ENCODE measurements at regions not wholly inside any gene's neighbourhood (a gene's known extent, or its start where the extent isn't known, plus 50 kb on each side); places are given as distances from the start of the nearest gene placed in this dataset.
"Not testable (repeated sequence)": the region's sequence is repeated elsewhere in the genome, so short reads cannot be mapped to it uniquely, and the experiment has no call there.

- TF ChIP-seq HMGXB4 (CRISPR knock-in tag; IDR thresholded peaks at IDR 0.05; ENCODE audit: borderline replicate concordance) (no peak), FOSL2 (IDR thresholded peaks at IDR 0.05) (no peak), FOSL2 (CRISPR knock-in tag; IDR thresholded peaks at IDR 0.05) (no peak), ZC3H11A (IDR thresholded peaks at IDR 0.05) (no peak), HOXB5 (CRISPR knock-in tag; IDR thresholded peaks at IDR 0.05) (no peak), ZFP36 (IDR thresholded peaks at IDR 0.05; ENCODE audit: borderline replicate concordance, partially characterized antibody) (no peak), RAD21 (conservative IDR thresholded peaks at IDR 0.05 in 1 of 2, IDR thresholded peaks at IDR 0.05 in 1 of 2) (no peak), MAFK (IDR thresholded peaks at IDR 0.05; ENCODE audit: partially characterized antibody) (no peak), HEYL (CRISPR knock-in tag; IDR thresholded peaks at IDR 0.05) (no peak)
Measured at GRCh38 chr3:166263460-166263859, 426.2 kb upstream of the BCHE start (continued).

DNA sequence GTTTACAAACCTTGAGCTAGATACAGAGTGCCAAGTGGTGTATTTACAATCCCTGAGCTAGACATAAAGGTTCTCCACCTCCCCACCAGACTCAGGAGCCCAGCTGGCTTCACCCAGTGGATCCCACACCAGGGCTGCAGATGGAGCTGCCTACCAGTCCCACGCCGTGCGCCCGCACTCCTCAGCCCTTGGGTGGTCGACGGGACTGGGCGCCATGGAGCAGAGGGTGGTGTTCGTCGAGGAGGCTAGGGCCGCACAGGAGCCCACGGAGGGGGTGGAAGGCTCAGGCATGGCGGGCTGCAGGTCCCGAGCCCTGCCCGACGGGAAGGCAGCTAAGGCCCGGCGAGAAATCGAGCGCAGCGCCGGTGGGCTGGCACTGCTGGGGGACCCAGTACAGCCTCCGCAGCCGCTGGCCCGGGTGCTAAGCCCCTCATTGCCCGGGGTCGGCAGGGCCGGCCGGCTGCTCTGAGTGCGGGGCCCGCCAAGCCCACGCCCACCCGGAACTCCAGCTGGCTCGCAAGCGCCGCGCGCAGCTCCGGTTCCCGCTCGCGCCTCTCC lies 421.1 kb upstream of the BCHE start:
- 73% methylated on average over 10 of the region's 41 CpGs for WGBS (ENCODE audit: missing lambda C conversion rate)
- H3K4me1 ChIP-seq; ATAC-seq; H3K4me2 ChIP-seq; DNase-seq (ENCODE audit: low read depth in 1 of 2, low spot score in 1 of 2); H3K9me3 ChIP-seq; H3K27ac ChIP-seq; H3K4me3 ChIP-seq; CTCF ChIA-PET; POLR2A ChIA-PET; FAIRE-seq: not testable (repeated sequence)

- no peaks in the 10 kb centered on the region for H3K9me3 ChIP-seq
- H3K4me3 ChIP-seq, result no peak overlapping the region
- no peaks in the 10 kb centered on the region for H3K4me1 ChIP-seq
- CTCF ChIA-PET, result no interaction called here
- H3K27ac ChIP-seq, result no peak overlapping the region
- ATAC-seq, result no peak
- no peak for TF ChIP-seq HMGXB4 (CRISPR knock-in tag; IDR thresholded peaks at IDR 0.05; ENCODE audit: borderline replicate concordance)
- TF ChIP-seq RFX5 (IDR thresholded peaks at IDR 0.05), result no peak
- TF ChIP-seq CEBPB (IDR thresholded peaks at IDR 0.05), result no peak
- TF ChIP-seq MAZ (IDR thresholded peaks at IDR 0.05; ENCODE audit: borderline replicate concordance, low read depth, low read length), result no peak
- no peak for TF ChIP-seq CBX2 (IDR thresholded peaks at IDR 0.05; ENCODE audit: borderline replicate concordance, low read depth)
- TF ChIP-seq CHD4 (IDR thresholded peaks at IDR 0.05; ENCODE audit: borderline replicate concordance), result no peak
- TF ChIP-seq RCOR1 (IDR thresholded peaks at IDR 0.05; ENCODE audit: low read depth, low read length), result no peak
- TF ChIP-seq EHF (CRISPR knock-in tag; IDR thresholded peaks at IDR 0.05), result no peak
- no peak for FAIRE-seq
- no peak overlapping the region for H3K4me2 ChIP-seq
- WGBS (ENCODE audit: missing lambda C conversion rate), result 80% methylated on average over 16 of the region's 16 CpGs
- no peak for DNase-seq (ENCODE audit: low read depth in 1 of 2, low spot score in 1 of 2)
- POLR2A ChIA-PET, result no interaction called here
Measured at GRCh38 chr3:166257715-166258114, 420.5 kb upstream of the BCHE start.

- WGBS (ENCODE audit: missing lambda C conversion rate), result 73% methylated on average over 3 of the region's 3 CpGs
- FAIRE-seq, result no peak
- Histone ChIP-seq H3K4me3 (no peak overlapping the region), H3K9me3 (no peaks in the 10 kb centered on the region), H3K4me1 (no peaks in the 10 kb centered on the region), H3K4me2 (no peak overlapping the region), H3K27ac (no peak overlapping the region)
- no peak for DNase-seq (ENCODE audit: low read depth in 1 of 2, low spot score in 1 of 2)
- CTCF ChIA-PET, result no interaction called here
- POLR2A ChIA-PET, result no interaction called here
- TF ChIP-seq FOSL2 (IDR thresholded peaks at IDR 0.05) (no peak), FOSL2 (CRISPR knock-in tag; IDR thresholded peaks at IDR 0.05) (no peak), JUNB (IDR thresholded peaks at IDR 0.05) (no peak), RNF2 (IDR thresholded peaks at IDR 0.05; ENCODE audit: borderline replicate concordance, low read depth) (no peak), CBX2 (IDR thresholded peaks at IDR 0.05; ENCODE audit: borderline replicate concordance, low read depth) (no peak), POLR2A (IDR thresholded peaks at IDR 0.05; ENCODE audit: low read length) (no peak), EHMT2 (IDR thresholded peaks at IDR 0.05; ENCODE audit: low read depth) (no peak), HDAC2 (IDR thresholded peaks at IDR 0.05) (no peak), CTCF (IDR thresholded peaks at IDR 0.05) (no peak), ZC3H11A (IDR thresholded peaks at IDR 0.05) (no peak), HOXB5 (CRISPR knock-in tag; IDR thresholded peaks at IDR 0.05) (no peak), HOXB13 (CRISPR knock-in tag; IDR thresholded peaks at IDR 0.05; ENCODE audit: low read depth) (no peak), HEYL (CRISPR knock-in tag; IDR thresholded peaks at IDR 0.05) (no peak), NR3C1 (IDR thresholded peaks at IDR 0.05) (no peak), MAFK (IDR thresholded peaks at IDR 0.05; ENCODE audit: partially characterized antibody) (no peak)
- TF ChIP-seq, protein P1, sequence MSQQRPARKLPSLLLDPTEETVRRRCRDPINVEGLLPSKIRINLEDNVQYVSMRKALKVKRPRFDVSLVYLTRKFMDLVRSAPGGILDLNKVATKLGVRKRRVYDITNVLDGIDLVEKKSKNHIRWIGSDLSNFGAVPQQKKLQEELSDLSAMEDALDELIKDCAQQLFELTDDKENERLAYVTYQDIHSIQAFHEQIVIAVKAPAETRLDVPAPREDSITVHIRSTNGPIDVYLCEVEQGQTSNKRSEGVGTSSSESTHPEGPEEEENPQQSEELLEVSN (IDR thresholded peaks at IDR 0.05; ENCODE audit: borderline replicate concordance, low read depth), result no peak
- ATAC-seq, result no peak
Measured at GRCh38 chr3:166248784-166249183, 411.6 kb upstream of the BCHE start.
